Cardiac muscle cell (in vitro differentiated cells and primary cell): ENCODE measurements at regions not wholly inside any gene's neighbourhood (a gene's known extent, or its start where the extent isn't known, plus 50 kb on each side); places are given as distances from the start of the nearest gene placed in this dataset.

ENCODE experiments used
- DNase-seq, 2 donors: peaks; one replicate each; pipeline versions ENCODE4 v3.0.0 to v3.0.0-alpha.2; 2010 to 2017; ENCODE audit warnings: low read depth in 1 of 2, low spot score in 1 of 2
- H3K27ac ChIP-seq: fragments of 200-600 bp; sonication (generic); 2 replicates; pipeline ENCODE4 v1.5.1; 2016
- H3K27me3 ChIP-seq: fragments of 200-600 bp; sonication (generic); 2 replicates; pipeline ENCODE4 v1.6.0; 2016; ENCODE audit warnings: control low read depth
- H3K36me3 ChIP-seq: fragments of 200-600 bp; sonication (generic); 2 replicates; pipeline ENCODE4 v1.5.1; 2016; ENCODE audit warnings: control low read depth
- H3K4me1 ChIP-seq: fragments of 200-600 bp; sonication (generic); 2 replicates; pipeline ENCODE4 v1.8.1; 2017; ENCODE audit warnings: low read depth, mild to moderate bottlenecking, mixed run types
- H3K4me3 ChIP-seq: fragments of 200-600 bp; sonication (generic); 2 replicates; pipeline ENCODE4 v1.5.1; 2016; ENCODE audit warnings: mild to moderate bottlenecking
- H3K9me3 ChIP-seq: fragments of 200-600 bp; sonication (generic); 2 replicates; pipeline ENCODE4 v1.5.1; 2017; ENCODE audit warnings: low read depth, mild to moderate bottlenecking, control low read depth
- TF ChIP-seq, protein P1 (sequence below): IDR thresholded peaks from 2 replicates; pipeline ENCODE4 v1.5.1; 2012; ENCODE audit warnings: low read depth, mild to moderate bottlenecking, low read length

DNA sequence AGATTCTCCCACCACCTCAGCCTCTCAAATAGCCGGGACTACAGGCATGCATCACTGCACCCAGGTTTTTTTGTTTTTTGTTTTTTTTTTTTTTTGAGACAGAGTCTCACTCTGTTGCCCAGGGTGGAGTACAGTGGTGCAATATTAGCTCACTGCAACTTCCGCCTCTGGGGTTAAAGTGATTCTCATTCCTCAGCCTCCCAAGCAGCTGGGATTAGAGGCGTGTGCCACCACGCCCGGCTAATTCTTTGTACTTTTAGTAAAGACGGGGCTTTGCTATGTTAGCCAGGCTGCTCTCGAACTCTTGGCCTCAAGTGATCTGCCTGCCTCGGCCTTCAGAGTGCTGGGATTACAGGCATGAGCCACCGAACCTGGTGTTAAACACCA lies 107.5 kb upstream of the KIF5B start:
- DNase-seq = no peak
- Histone ChIP-seq H3K9me3 (no peaks in the 10 kb centered on the region), H3K27ac (no peak overlapping the region), H3K4me3 (no peak overlapping the region), H3K36me3 (no peaks in the 10 kb centered on the region), H3K4me1 (no peaks in the 10 kb centered on the region), H3K27me3 (no peaks in the 10 kb centered on the region)
- TF ChIP-seq, protein P1, sequence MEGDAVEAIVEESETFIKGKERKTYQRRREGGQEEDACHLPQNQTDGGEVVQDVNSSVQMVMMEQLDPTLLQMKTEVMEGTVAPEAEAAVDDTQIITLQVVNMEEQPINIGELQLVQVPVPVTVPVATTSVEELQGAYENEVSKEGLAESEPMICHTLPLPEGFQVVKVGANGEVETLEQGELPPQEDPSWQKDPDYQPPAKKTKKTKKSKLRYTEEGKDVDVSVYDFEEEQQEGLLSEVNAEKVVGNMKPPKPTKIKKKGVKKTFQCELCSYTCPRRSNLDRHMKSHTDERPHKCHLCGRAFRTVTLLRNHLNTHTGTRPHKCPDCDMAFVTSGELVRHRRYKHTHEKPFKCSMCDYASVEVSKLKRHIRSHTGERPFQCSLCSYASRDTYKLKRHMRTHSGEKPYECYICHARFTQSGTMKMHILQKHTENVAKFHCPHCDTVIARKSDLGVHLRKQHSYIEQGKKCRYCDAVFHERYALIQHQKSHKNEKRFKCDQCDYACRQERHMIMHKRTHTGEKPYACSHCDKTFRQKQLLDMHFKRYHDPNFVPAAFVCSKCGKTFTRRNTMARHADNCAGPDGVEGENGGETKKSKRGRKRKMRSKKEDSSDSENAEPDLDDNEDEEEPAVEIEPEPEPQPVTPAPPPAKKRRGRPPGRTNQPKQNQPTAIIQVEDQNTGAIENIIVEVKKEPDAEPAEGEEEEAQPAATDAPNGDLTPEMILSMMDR = no peak

DNA sequence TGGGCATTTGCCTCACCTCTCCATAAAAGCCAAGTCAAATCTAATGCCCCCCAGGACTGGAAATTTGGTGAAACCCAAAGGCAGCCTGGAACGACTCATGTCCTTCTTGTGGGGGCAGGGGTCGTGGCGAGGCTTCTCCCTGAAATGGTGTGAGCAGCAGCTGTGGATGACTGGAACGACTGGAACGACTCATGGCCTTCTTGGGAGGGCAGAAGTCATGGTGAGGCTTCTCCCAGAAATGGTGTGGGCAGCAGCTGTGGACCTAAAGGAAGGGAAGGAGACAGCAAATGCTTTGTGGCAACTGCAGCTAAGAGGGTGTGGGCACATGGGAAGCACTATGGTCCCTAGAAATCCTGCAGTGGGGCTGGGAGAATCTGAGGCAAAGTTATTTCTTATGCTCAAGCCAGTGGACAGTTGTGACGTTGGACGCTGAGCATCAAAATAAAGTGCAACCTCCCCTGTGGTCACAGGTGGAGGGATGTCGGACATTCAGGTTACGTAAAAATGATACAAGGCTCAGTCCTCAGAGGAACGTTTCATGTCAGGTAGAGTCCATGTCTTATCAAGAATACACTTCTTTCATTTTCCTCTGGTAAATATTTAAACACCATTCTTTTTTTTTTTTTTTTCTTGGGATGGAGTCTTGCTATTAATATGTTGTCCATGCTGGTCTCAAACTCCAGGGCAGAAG lies 107.0 kb upstream of the KIF5B start:
- TF ChIP-seq, protein P1 = no peak
- no peaks in the 10 kb centered on the region for H3K36me3 ChIP-seq
- no peaks in the 10 kb centered on the region for H3K27me3 ChIP-seq
- no peak overlapping the region for H3K4me3 ChIP-seq
- H3K9me3 ChIP-seq = no peaks in the 10 kb centered on the region
- DNase-seq = no peak
- no peaks in the 10 kb centered on the region for H3K4me1 ChIP-seq
- no peak overlapping the region for H3K27ac ChIP-seq

DNA sequence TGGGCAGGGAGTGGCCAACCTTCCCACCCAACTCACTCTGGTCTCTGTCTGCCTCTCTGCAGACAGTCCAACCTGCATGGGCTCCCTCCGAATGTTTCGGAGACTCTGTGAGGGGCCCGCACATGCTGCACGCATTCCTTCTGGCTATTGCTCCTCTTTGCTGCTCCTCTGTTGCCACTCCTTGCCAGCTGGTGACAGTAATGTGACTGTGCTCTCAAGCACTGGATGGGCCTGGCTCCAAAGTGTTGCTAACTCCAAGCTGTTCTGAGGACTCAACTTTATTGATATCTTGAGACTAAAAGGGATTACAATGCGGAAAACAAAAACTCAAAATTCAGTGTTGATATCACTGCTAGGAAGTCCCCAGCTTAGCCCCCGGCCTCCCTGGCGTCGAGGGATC lies 105.4 kb upstream of the KIF5B start:
- Histone ChIP-seq H3K4me1 (no peaks in the 10 kb centered on the region), H3K9me3 (no peaks in the 10 kb centered on the region), H3K4me3 (no peak overlapping the region), H3K27ac (no peak overlapping the region), H3K27me3 (no peaks in the 10 kb centered on the region), H3K36me3 (no peaks in the 10 kb centered on the region)
- TF ChIP-seq, protein P1 = no peak
- DNase-seq = no peak

DNA sequence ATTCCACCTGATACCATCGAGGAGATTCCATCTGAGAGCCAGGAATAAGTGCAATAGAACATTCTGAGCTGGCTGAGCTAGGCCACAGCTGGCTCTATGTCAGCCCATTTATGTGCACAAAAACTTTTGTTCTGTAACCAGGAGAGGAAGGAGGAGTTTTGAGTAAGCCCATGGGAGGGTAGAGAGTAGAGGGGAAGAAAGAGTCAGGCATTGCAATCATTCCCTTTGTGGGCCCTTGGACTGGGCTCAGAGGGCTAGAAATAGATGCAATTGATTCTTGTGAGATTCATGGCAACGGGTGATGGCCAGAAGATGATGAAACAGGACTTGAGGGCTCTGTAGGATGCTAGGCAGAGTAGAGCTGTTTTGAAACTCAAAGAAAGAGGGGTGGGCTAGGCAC lies 104.6 kb upstream of the KIF5B start:
- Histone ChIP-seq H3K4me1 (no peaks in the 10 kb centered on the region), H3K9me3 (no peaks in the 10 kb centered on the region), H3K4me3 (no peak overlapping the region), H3K27me3 (no peaks in the 10 kb centered on the region), H3K27ac (no peak overlapping the region), H3K36me3 (no peaks in the 10 kb centered on the region)
- TF ChIP-seq, protein P1 = no peak
- no peak for DNase-seq

DNA sequence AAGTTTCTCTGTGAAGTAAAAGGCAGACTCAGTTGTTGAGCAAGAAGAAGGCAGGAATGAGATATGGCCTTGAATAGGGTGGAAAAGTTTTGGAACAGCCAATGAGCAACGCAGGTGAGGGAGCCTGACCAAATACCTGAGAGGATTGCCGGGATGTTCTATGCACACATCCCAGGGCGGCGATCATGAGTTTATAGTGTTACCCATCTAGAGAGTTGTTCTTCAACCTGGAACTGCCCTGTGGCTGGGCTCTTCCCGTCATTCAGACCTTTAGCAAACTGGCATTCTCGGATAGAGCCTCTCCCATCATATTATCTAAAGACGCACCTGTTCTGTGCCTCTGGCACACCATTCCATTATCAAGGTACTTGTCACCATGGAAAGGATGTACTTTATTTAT lies 103.0 kb upstream of the KIF5B start:
- Histone ChIP-seq H3K4me1 (no peaks in the 10 kb centered on the region), H3K36me3 (no peaks in the 10 kb centered on the region)
- TF ChIP-seq, protein P1 = no peak

More for the DNA sequence above, 103.0 kb upstream of the KIF5B start:
- DNase-seq = no peak
- Histone ChIP-seq H3K27ac (no peak overlapping the region), H3K4me3 (no peak overlapping the region), H3K9me3 (no peaks in the 10 kb centered on the region), H3K27me3 (no peaks in the 10 kb centered on the region)
